ENCODE measurements at regions not wholly inside any gene's neighbourhood (a gene's known extent, or its start where the extent isn't known, plus 50 kb on each side); places are given as distances from the start of the nearest gene placed in this dataset.
"Not testable (repeated sequence)": the region's sequence is repeated elsewhere in the genome, so short reads cannot be mapped to it uniquely, and the experiment has no call there.

- Histone ChIP-seq H3K9ac (ENCODE audit: low read length) (no peak overlapping the region), H3K27me3 (ENCODE audit: control insufficient read depth, insufficient read depth, low read length) (no peaks in the 10 kb centered on the region), H3K4me1 (ENCODE audit: control insufficient read depth, insufficient read depth, low read length) (no peaks in the 10 kb centered on the region), H3K36me3 (ENCODE audit: control insufficient read depth, insufficient read depth, low read length) (no peaks in the 10 kb centered on the region), H3K4me3 (ENCODE audit: low read length) (no peak overlapping the region), H3K9me3 (ENCODE audit: control insufficient read depth, low read length) (no peaks in the 10 kb centered on the region)
Measured at GRCh38 chr2:57696016-57696415, 350.6 kb upstream of the VRK2 start.

GRCh38 chr2:57698392-57698791, 348.2 kb upstream of the VRK2 start:
- Histone ChIP-seq H3K9me3 (ENCODE audit: control insufficient read depth, low read length) (no peaks in the 10 kb centered on the region), H3K27me3 (ENCODE audit: control insufficient read depth, insufficient read depth, low read length) (no peaks in the 10 kb centered on the region), H3K9ac (ENCODE audit: low read length) (no peak overlapping the region), H3K4me3 (ENCODE audit: low read length) (no peak overlapping the region), H3K36me3 (ENCODE audit: control insufficient read depth, insufficient read depth, low read length) (no peaks in the 10 kb centered on the region), H3K4me1 (ENCODE audit: control insufficient read depth, insufficient read depth, low read length) (no peaks in the 10 kb centered on the region)

DNA sequence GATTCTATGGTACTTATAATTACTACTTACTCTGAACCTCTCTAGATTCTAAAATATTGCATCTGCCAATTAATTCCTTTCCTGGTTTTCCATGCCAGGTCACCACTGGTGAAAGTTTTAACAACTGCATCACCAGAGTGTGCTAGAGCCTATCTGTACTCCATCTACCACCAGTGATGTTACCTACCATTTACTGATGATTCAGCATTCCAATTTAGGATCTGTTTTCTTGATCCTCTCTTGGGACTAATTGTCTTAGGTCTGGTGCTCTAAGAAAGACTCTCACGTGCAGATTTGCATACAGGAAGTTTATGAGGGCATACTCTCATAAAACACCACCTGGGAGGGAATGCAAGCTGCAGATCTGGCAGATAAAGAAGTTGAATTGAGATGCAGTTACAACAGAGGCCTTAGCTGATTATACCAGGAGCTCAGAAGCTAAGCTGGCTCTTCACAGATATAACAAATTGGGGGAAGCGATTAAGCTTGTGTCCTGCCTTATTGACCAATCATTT, 347.6 kb upstream of the VRK2 start:
- Histone ChIP-seq H3K9ac (ENCODE audit: low read length) (no peak overlapping the region), H3K27me3 (ENCODE audit: control insufficient read depth, insufficient read depth, low read length) (no peaks in the 10 kb centered on the region), H3K4me1 (ENCODE audit: control insufficient read depth, insufficient read depth, low read length) (no peaks in the 10 kb centered on the region), H3K4me3 (ENCODE audit: low read length) (no peak overlapping the region), H3K9me3 (ENCODE audit: control insufficient read depth, low read length) (no peaks in the 10 kb centered on the region), H3K36me3 (ENCODE audit: control insufficient read depth, insufficient read depth, low read length) (no peaks in the 10 kb centered on the region)

- H3K4me3 ChIP-seq (ENCODE audit: low read length) = no peak overlapping the region
- no peak overlapping the region for H3K9ac ChIP-seq (ENCODE audit: low read length)
- no peaks in the 10 kb centered on the region for H3K9me3 ChIP-seq (ENCODE audit: control insufficient read depth, low read length)
- H3K27me3 ChIP-seq (ENCODE audit: control insufficient read depth, insufficient read depth, low read length) = no peaks in the 10 kb centered on the region
- H3K4me1 ChIP-seq (ENCODE audit: control insufficient read depth, insufficient read depth, low read length) = no peaks in the 10 kb centered on the region
- no peaks in the 10 kb centered on the region for H3K36me3 ChIP-seq (ENCODE audit: control insufficient read depth, insufficient read depth, low read length)
Measured at GRCh38 chr2:57701391-57701791, 345.2 kb upstream of the VRK2 start.

- H3K9ac ChIP-seq (ENCODE audit: low read length) = no peak overlapping the region
- no peak overlapping the region for H3K4me3 ChIP-seq (ENCODE audit: low read length)
- no peaks in the 10 kb centered on the region for H3K36me3 ChIP-seq (ENCODE audit: control insufficient read depth, insufficient read depth, low read length)
- H3K27me3 ChIP-seq (ENCODE audit: control insufficient read depth, insufficient read depth, low read length) = no peaks in the 10 kb centered on the region
- H3K4me1 ChIP-seq (ENCODE audit: control insufficient read depth, insufficient read depth, low read length) = no peaks in the 10 kb centered on the region
- H3K9me3 ChIP-seq (ENCODE audit: control insufficient read depth, low read length) = no peaks in the 10 kb centered on the region
Measured at GRCh38 chr2:57703407-57703806, 343.2 kb upstream of the VRK2 start.

DNA sequence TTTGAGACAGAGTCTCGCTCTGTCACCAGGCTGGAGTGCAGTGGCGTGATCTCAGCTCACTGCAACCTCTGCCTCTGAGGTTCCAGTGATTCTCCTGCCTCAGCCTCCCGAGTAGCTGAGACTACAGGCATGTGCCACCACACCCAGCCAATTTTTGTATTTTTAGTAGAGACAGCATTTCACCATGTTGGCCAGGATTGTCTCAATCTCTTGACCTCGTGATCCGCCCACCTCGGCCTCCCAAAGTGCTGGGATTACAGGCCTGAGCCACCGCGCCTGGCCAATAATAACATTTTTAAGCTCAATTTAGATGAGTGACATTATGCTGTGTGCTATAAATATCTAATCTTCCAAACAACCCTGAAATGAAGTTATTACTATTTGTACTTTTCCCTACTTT, 338.8 kb upstream of the VRK2 start:
- not testable (repeated sequence) for H3K36me3 ChIP-seq (ENCODE audit: control insufficient read depth, insufficient read depth, low read length); H3K9me3 ChIP-seq (ENCODE audit: control insufficient read depth, low read length); H3K9ac ChIP-seq (ENCODE audit: low read length); H3K4me1 ChIP-seq (ENCODE audit: control insufficient read depth, insufficient read depth, low read length); H3K27me3 ChIP-seq (ENCODE audit: control insufficient read depth, insufficient read depth, low read length); H3K4me3 ChIP-seq (ENCODE audit: low read length)

GRCh38 chr2:57711991-57712390, 334.6 kb upstream of the VRK2 start:
- no peak overlapping the region for H3K9ac ChIP-seq (ENCODE audit: low read length)
- H3K4me1 ChIP-seq (ENCODE audit: control insufficient read depth, insufficient read depth, low read length) = no peaks in the 10 kb centered on the region
- H3K4me3 ChIP-seq (ENCODE audit: low read length) = no peak overlapping the region
- H3K9me3 ChIP-seq (ENCODE audit: control insufficient read depth, low read length) = no peaks in the 10 kb centered on the region
- H3K36me3 ChIP-seq (ENCODE audit: control insufficient read depth, insufficient read depth, low read length) = no peaks in the 10 kb centered on the region
- H3K27me3 ChIP-seq (ENCODE audit: control insufficient read depth, insufficient read depth, low read length) = no peaks in the 10 kb centered on the region

GRCh38 chr2:57720728-57721627, 325.6 kb upstream of the VRK2 start:
- no peaks in the 10 kb centered on the region for H3K4me1 ChIP-seq (ENCODE audit: control insufficient read depth, insufficient read depth, low read length)
- H3K4me3 ChIP-seq (ENCODE audit: low read length) = no peak overlapping the region
- no peaks in the 10 kb centered on the region for H3K9me3 ChIP-seq (ENCODE audit: control insufficient read depth, low read length)
- H3K9ac ChIP-seq (ENCODE audit: low read length) = no peak overlapping the region
- no peaks in the 10 kb centered on the region for H3K36me3 ChIP-seq (ENCODE audit: control insufficient read depth, insufficient read depth, low read length)
- no peaks in the 10 kb centered on the region for H3K27me3 ChIP-seq (ENCODE audit: control insufficient read depth, insufficient read depth, low read length)

- no peak overlapping the region for H3K9ac ChIP-seq (ENCODE audit: low read length)
- H3K9me3 ChIP-seq (ENCODE audit: control insufficient read depth, low read length) = no peaks in the 10 kb centered on the region
- H3K4me3 ChIP-seq (ENCODE audit: low read length) = no peak overlapping the region
- H3K27me3 ChIP-seq (ENCODE audit: control insufficient read depth, insufficient read depth, low read length) = no peaks in the 10 kb centered on the region
- H3K36me3 ChIP-seq (ENCODE audit: control insufficient read depth, insufficient read depth, low read length) = no peaks in the 10 kb centered on the region
- no peaks in the 10 kb centered on the region for H3K4me1 ChIP-seq (ENCODE audit: control insufficient read depth, insufficient read depth, low read length)
Measured at GRCh38 chr2:57725337-57725947, 321.2 kb upstream of the VRK2 start.

- H3K4me1 ChIP-seq (ENCODE audit: control insufficient read depth, insufficient read depth, low read length) = no peaks in the 10 kb centered on the region
- H3K9me3 ChIP-seq (ENCODE audit: control insufficient read depth, low read length) = no peaks in the 10 kb centered on the region
- H3K4me3 ChIP-seq (ENCODE audit: low read length) = no peak overlapping the region
- no peak overlapping the region for H3K9ac ChIP-seq (ENCODE audit: low read length)
- H3K27me3 ChIP-seq (ENCODE audit: control insufficient read depth, insufficient read depth, low read length) = no peaks in the 10 kb centered on the region
- H3K36me3 ChIP-seq (ENCODE audit: control insufficient read depth, insufficient read depth, low read length) = no peaks in the 10 kb centered on the region
Measured at GRCh38 chr2:57726294-57726693, 320.3 kb upstream of the VRK2 start.

GRCh38 chr2:57728691-57729090, 317.9 kb upstream of the VRK2 start:
- Histone ChIP-seq H3K27me3 (ENCODE audit: control insufficient read depth, insufficient read depth, low read length) (no peaks in the 10 kb centered on the region), H3K9ac (ENCODE audit: low read length) (no peak overlapping the region), H3K9me3 (ENCODE audit: control insufficient read depth, low read length) (no peaks in the 10 kb centered on the region), H3K36me3 (ENCODE audit: control insufficient read depth, insufficient read depth, low read length) (no peaks in the 10 kb centered on the region), H3K4me3 (ENCODE audit: low read length) (no peak overlapping the region), H3K4me1 (ENCODE audit: control insufficient read depth, insufficient read depth, low read length) (no peaks in the 10 kb centered on the region)

- H3K4me1 ChIP-seq (ENCODE audit: control insufficient read depth, insufficient read depth, low read length) = no peaks in the 10 kb centered on the region
- no peaks in the 10 kb centered on the region for H3K36me3 ChIP-seq (ENCODE audit: control insufficient read depth, insufficient read depth, low read length)
- H3K9me3 ChIP-seq (ENCODE audit: control insufficient read depth, low read length) = no peaks in the 10 kb centered on the region
- H3K4me3 ChIP-seq (ENCODE audit: low read length) = no peak overlapping the region
- H3K27me3 ChIP-seq (ENCODE audit: control insufficient read depth, insufficient read depth, low read length) = no peaks in the 10 kb centered on the region
- no peak overlapping the region for H3K9ac ChIP-seq (ENCODE audit: low read length)
Measured at GRCh38 chr2:57733956-57734355, 312.6 kb upstream of the VRK2 start.

Data from mucosa of stomach (tissue), 1 donor.